HCT116 (cell line): ENCODE measurements at regions not wholly inside any gene's neighbourhood (a gene's known extent, or its start where the extent isn't known, plus 50 kb on each side); places are given as distances from the start of the nearest gene placed in this dataset.

ENCODE experiments used
- ATAC-seq: fragments of 200-7000 bp; cut with Tn5 transposase; 2 replicates; pipeline ENCODE4 v1.9.1; 2020; ENCODE audit warnings: mild to moderate bottlenecking, moderate library complexity
- BruUV-seq: library from RNA; stranded (reverse); fragments of 400-500 nt; replicated peaks from 2 replicates; lab custom pipeline; 2021; lab: Mats Ljungman, UMichigan
- CTCF ChIA-PET: fragments of 300-600 bp; sonication (Branson Sonifier 250); formaldehyde crosslinking; loops from one replicate; lab custom pipeline; 2021; ENCODE audit warnings: antibody characterized with exemption; lab: Charles Lee
- POLR2A ChIA-PET: fragments of 300-600, 350-600 bp; sonication (Branson Sonifier 250); formaldehyde crosslinking; loops from one replicate; lab custom pipeline; 2021; ENCODE audit warnings: antibody characterized with exemption; lab: Charles Lee
- RAD21 ChIA-PET, 2 experiments: fragments of 300-600 bp; sonication (Branson Sonifier 250); formaldehyde crosslinking; loops; one replicate each; lab custom pipeline; 2023; ENCODE audit warnings: low total read pairs in 2 of 2; ENCODE audit not compliant: uncharacterized antibody in 2 of 2, unreplicated experiment in 2 of 2, low non-redundant PET in 1 of 2; lab: Charles Lee
- DNase-seq: peaks from one replicate; pipeline ENCODE4 v3.0.0-alpha.2; 2010; ENCODE audit warnings: low read depth, low spot score
- H2AFZ ChIP-seq: fragments of 200-600 bp; shearing (Covaris generic), sonication (generic); 2 replicates; pipeline ENCODE4 v1.6.1; 2017; ENCODE audit warnings: low read depth, mixed run types, mixed read lengths, antibody characterized with exemption, low read length; ENCODE audit not compliant: poor library complexity, severe bottlenecking
- H3K27ac ChIP-seq: 2 replicates; pipeline ENCODE4 v1.5.1; 2012; ENCODE audit warnings: low read depth, low read length
- H3K27me3 ChIP-seq: fragments of 200-600 bp; sonication (generic); 2 replicates; pipeline ENCODE4 v1.6.1; 2016; ENCODE audit warnings: mixed run types, low read length, mixed read lengths; ENCODE audit not compliant: insufficient read depth
- H3K36me3 ChIP-seq, 2 experiments: fragments of 200-500 bp in 1 of 2; fragments of 200-600 bp in 1 of 2; sonication (Bioruptor generic) in 1 of 2; sonication (generic) in 1 of 2; 2 replicates each; pipeline versions ENCODE4 v1.5.1 to v1.6.1; 2014 to 2016; ENCODE audit warnings: low read length in 2 of 2, inconsistent platforms in 1 of 2, mixed read lengths in 1 of 2, mixed run types in 1 of 2; ENCODE audit not compliant: insufficient read depth in 2 of 2, control insufficient read depth in 1 of 2
- H3K4me1 ChIP-seq, 2 experiments: fragments of 200-600 bp in 1 of 2; sonication (generic) in 1 of 2; 2 replicates each; pipeline versions ENCODE4 v1.5.1 to v1.6.1; 2012 to 2017; ENCODE audit warnings: low read length in 2 of 2, inconsistent platforms in 1 of 2, mild to moderate bottlenecking in 1 of 2, mixed read lengths in 1 of 2, mixed run types in 1 of 2, moderate library complexity in 1 of 2; ENCODE audit not compliant: insufficient read depth in 2 of 2, control insufficient read depth in 1 of 2
- H3K4me2 ChIP-seq: fragments of 200-600 bp; sonication (generic); 2 replicates; pipeline ENCODE4 v1.6.1; 2017; ENCODE audit warnings: mixed run types, low read length, mixed read lengths
- H3K4me3 ChIP-seq, 2 experiments: fragments of 200-600 bp in 1 of 2; sonication (generic) in 1 of 2; replicated peaks in 1 of 2; 2 replicates each; pipeline ENCODE4 v1.5.1; 2011 to 2016; ENCODE audit warnings: low read length in 2 of 2, control low read depth in 1 of 2, low read depth in 1 of 2, mild to moderate bottlenecking in 1 of 2, mixed read lengths in 1 of 2, mixed run types in 1 of 2
- H3K79me2 ChIP-seq: fragments of 200-600 bp; sonication (generic); 2 replicates; pipeline ENCODE4 v1.6.1; 2017; ENCODE audit warnings: mild to moderate bottlenecking, mixed run types, low read length, moderate library complexity, mixed read lengths; ENCODE audit not compliant: insufficient read depth
- H3K9ac ChIP-seq: fragments of 200-600 bp; sonication (generic); 2 replicates; pipeline ENCODE4 v1.6.1; 2016; ENCODE audit warnings: low read length, mixed read lengths
- H3K9me2 ChIP-seq: fragments of 200-600 bp; sonication (generic), shearing (Covaris generic); 2 replicates; pipeline ENCODE4 v1.6.1; 2017; ENCODE audit warnings: mixed run types, mild to moderate bottlenecking, moderate library complexity; ENCODE audit not compliant: insufficient read depth
- H3K9me3 ChIP-seq, 2 experiments: fragments of 200-500 bp in 1 of 2; fragments of 200-600 bp in 1 of 2; sonication (Bioruptor generic) in 1 of 2; sonication (generic) in 1 of 2; 2 replicates each; pipeline ENCODE4 v1.6.1; 2014 to 2017; ENCODE audit warnings: low read length in 2 of 2, mixed read lengths in 2 of 2, inconsistent platforms in 1 of 2, low read depth in 1 of 2, mild to moderate bottlenecking in 1 of 2, mixed run types in 1 of 2, moderate library complexity in 1 of 2; ENCODE audit not compliant: control insufficient read depth in 1 of 2, insufficient read depth in 1 of 2
- H4K20me1 ChIP-seq: fragments of 200-600 bp; sonication (generic), shearing (Covaris generic); 2 replicates; pipeline ENCODE4 v1.6.1; 2017; ENCODE audit warnings: mixed run types, mild to moderate bottlenecking, moderate library complexity; ENCODE audit not compliant: insufficient read depth
- CBX3 ChIP-seq: IDR thresholded peaks from 2 replicates; pipeline ENCODE4 v1.6.1; 2012; ENCODE audit warnings: low read depth
- CTCF ChIP-seq, 3 experiments: fragments of 200-600 bp in 1 of 3; sonication (generic) in 1 of 3; IDR thresholded peaks in 2 of 3; conservative IDR thresholded peaks in 1 of 3; 2 replicates each; pipeline ENCODE4 v1.5.1; 2012 to 2017; ENCODE audit warnings: low read depth in 2 of 3, low read length in 2 of 3, antibody characterized with exemption in 1 of 3, borderline replicate concordance in 1 of 3, control low read depth in 1 of 3, mild to moderate bottlenecking in 1 of 3, mixed read lengths in 1 of 3, mixed run types in 1 of 3, moderate library complexity in 1 of 3; ENCODE audit not compliant: insufficient read depth in 1 of 3
- EZH2phosphoT487 ChIP-seq: fragments of 200-600 bp; IDR thresholded peaks from 2 replicates; pipeline ENCODE4 v1.6.1; 2018; ENCODE audit warnings: antibody characterized with exemption, borderline replicate concordance
- JUND ChIP-seq: IDR thresholded peaks from 2 replicates; pipeline ENCODE4 v1.6.1; 2012
- MAX ChIP-seq: IDR thresholded peaks from 2 replicates; pipeline ENCODE4 v1.6.1; 2012
- POLR2AphosphoS5 ChIP-seq: IDR thresholded peaks from 2 replicates; pipeline ENCODE4 v1.6.1; 2011; ENCODE audit warnings: mild to moderate bottlenecking, low read depth, low read length, moderate library complexity
- RAD21 ChIP-seq: IDR thresholded peaks from 2 replicates; pipeline ENCODE4 v1.6.1; 2012; ENCODE audit warnings: low read depth, mild to moderate bottlenecking
- SRF ChIP-seq: IDR thresholded peaks from 2 replicates; pipeline ENCODE4 v1.6.1; 2012; ENCODE audit warnings: low read depth
- TCF7L2 ChIP-seq: IDR thresholded peaks from 2 replicates; pipeline ENCODE4 v1.7.0; 2011; ENCODE audit warnings: borderline replicate concordance, inconsistent platforms; ENCODE audit not compliant: insufficient read depth, insufficient read length; ENCODE audit errors: extremely low read depth
- intact Hi-C: fragments of 100-400 bp; cut with micrococcal nuclease; formaldehyde crosslinking; loops from 2 replicates; pipeline ENCODE4 v1.10.0; 2022
- TF ChIP-seq, protein P1 (sequence below): IDR thresholded peaks from 2 replicates; pipeline ENCODE4 v1.6.1; 2011; ENCODE audit warnings: mild to moderate bottlenecking, low read length, moderate library complexity; ENCODE audit not compliant: insufficient replicate concordance; ENCODE audit errors: extremely low read depth
- TF ChIP-seq, protein P2 (sequence below): IDR thresholded peaks from 2 replicates; pipeline ENCODE4 v1.6.1; 2012

DNA sequence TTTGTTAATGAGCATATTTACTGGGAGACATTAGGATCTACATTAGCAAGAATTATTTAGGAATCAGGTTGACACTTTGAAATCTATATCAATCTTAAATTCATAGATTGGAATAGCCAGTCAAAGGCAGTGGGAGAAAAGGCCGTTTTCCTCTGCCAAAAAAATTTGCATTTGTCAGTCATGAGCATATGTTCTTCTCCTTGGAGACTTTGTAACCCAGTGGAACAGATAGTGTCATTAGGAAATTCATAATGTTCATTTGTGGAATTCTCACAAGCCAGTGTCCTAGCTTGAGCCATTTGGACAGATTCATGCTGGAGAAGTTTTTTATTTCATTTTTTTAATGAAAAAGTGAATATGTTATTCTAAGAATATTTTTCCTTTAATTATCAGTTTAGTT is 260.1 kb downstream of the OXSM start:
- Histone ChIP-seq H3K27me3 (no peaks in the 10 kb centered on the region), H3K9ac (no peak overlapping the region), H3K27ac (no peak overlapping the region), H2AFZ (no peak overlapping the region), H3K4me2 (no peak overlapping the region), H3K9me3 (no peaks in the 10 kb centered on the region), H3K4me3 (no peak overlapping the region), H3K4me1 (no peaks in the 10 kb centered on the region), H3K36me3 (no peaks in the 10 kb centered on the region), H4K20me1 (no peaks in the 10 kb centered on the region), H3K9me2 (no peaks in the 10 kb centered on the region), H3K79me2 (no peaks in the 10 kb centered on the region)
- BruUV-seq: no TSS peak
- ChIA-PET CTCF (no interaction called here), POLR2A (no interaction called here), RAD21 (no interaction called here)
- ATAC-seq (no peak), DNase-seq (no peak)
- TF ChIP-seq POLR2AphosphoS5 (no peak), JUND (no peak), RAD21 (no peak), EZH2phosphoT487 (no peak), CTCF (IDR thresholded peaks at IDR 0.05 in 2 of 3, conservative IDR thresholded peaks at IDR 0.05 in 1 of 3; ENCODE audit: borderline replicate concordance in 1 of 3, insufficient read depth in 1 of 3, low read depth in 2 of 3, low read length in 2 of 3) (no peak), MAX (no peak), CBX3 (no peak), SRF (no peak), TCF7L2 (no peak)
- TF ChIP-seq, protein P1, sequence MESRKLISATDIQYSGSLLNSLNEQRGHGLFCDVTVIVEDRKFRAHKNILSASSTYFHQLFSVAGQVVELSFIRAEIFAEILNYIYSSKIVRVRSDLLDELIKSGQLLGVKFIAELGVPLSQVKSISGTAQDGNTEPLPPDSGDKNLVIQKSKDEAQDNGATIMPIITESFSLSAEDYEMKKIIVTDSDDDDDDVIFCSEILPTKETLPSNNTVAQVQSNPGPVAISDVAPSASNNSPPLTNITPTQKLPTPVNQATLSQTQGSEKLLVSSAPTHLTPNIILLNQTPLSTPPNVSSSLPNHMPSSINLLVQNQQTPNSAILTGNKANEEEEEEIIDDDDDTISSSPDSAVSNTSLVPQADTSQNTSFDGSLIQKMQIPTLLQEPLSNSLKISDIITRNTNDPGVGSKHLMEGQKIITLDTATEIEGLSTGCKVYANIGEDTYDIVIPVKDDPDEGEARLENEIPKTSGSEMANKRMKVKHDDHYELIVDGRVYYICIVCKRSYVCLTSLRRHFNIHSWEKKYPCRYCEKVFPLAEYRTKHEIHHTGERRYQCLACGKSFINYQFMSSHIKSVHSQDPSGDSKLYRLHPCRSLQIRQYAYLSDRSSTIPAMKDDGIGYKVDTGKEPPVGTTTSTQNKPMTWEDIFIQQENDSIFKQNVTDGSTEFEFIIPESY: no peak
- TF ChIP-seq, protein P2, sequence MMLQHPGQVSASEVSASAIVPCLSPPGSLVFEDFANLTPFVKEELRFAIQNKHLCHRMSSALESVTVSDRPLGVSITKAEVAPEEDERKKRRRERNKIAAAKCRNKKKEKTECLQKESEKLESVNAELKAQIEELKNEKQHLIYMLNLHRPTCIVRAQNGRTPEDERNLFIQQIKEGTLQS: no peak
- intact Hi-C loops: no loop called here
